ENCODE measurements at regions not wholly inside any gene's neighbourhood (a gene's known extent, or its start where the extent isn't known, plus 50 kb on each side); places are given as distances from the start of the nearest gene placed in this dataset.

DNA sequence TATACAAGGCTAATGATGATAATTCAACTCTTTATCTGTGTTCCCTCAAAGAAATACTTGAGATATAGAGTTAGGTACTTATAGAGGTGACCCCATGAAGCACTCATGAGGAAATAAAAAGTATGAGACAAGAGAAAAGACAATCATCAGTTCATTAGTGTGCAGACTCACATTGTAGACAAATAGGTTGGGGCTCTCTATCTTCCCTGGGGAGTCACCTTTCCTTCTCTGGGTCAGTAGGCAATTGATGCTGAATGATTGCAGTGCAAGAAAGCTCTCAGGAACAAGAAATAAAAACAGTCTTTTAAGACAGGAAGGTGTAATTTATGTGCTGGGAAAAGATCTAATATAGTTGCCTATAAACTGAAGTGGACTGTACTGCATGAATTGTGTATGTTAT lies 1357.6 kb upstream of the EPHA6 start:
- TF ChIP-seq, protein P1, sequence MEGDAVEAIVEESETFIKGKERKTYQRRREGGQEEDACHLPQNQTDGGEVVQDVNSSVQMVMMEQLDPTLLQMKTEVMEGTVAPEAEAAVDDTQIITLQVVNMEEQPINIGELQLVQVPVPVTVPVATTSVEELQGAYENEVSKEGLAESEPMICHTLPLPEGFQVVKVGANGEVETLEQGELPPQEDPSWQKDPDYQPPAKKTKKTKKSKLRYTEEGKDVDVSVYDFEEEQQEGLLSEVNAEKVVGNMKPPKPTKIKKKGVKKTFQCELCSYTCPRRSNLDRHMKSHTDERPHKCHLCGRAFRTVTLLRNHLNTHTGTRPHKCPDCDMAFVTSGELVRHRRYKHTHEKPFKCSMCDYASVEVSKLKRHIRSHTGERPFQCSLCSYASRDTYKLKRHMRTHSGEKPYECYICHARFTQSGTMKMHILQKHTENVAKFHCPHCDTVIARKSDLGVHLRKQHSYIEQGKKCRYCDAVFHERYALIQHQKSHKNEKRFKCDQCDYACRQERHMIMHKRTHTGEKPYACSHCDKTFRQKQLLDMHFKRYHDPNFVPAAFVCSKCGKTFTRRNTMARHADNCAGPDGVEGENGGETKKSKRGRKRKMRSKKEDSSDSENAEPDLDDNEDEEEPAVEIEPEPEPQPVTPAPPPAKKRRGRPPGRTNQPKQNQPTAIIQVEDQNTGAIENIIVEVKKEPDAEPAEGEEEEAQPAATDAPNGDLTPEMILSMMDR (IDR thresholded peaks at IDR 0.05), result no peak
- TF ChIP-seq POLR2AphosphoS5 (IDR thresholded peaks at IDR 0.05) (no peak), POLR2A (IDR thresholded peaks at IDR 0.05; ENCODE audit: low read depth) (no peak), EP300 (IDR thresholded peaks at IDR 0.05) (no peak)
